Inflammatory macrophage treated with lipopolysaccharide for 4 hours (primary cell): ENCODE measurements at regions not wholly inside any gene's neighbourhood (a gene's known extent, or its start where the extent isn't known, plus 50 kb on each side); places are given as distances from the start of the nearest gene placed in this dataset.
"Not testable (repeated sequence)": the region's sequence is repeated elsewhere in the genome, so short reads cannot be mapped to it uniquely, and the experiment has no call there.

Source experiments
- DNase-seq: peaks from one replicate; pipeline ENCODE4 v3.0.0-alpha.2; 2020

DNA sequence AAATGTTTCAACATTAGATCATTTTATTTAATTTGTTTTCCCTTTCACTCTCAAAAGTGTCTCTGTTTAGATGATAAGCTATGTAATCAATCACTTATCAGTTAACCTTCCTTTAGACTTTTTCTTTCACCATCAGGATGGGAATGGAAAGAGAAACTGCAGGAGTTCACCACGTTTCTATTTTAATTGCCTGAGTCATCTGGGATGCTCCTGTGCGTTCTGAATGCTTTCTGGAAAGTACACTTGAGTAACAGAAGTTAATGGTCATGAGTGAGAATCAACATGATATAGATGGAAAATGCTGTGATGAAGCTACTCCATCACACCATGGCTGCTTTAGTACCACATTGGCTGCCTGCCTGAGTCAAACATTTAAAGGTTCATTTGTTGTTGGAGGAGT is 783.3 kb upstream of the CDH9 start:
- no peak for DNase-seq

- no peak for DNase-seq
These were observed 780.5 kb upstream of the CDH9 start for GRCh38 chr5:27818888-27819287.

- no peak for DNase-seq
These were observed 776.6 kb upstream of the CDH9 start for GRCh38 chr5:27814983-27815382.

DNA sequence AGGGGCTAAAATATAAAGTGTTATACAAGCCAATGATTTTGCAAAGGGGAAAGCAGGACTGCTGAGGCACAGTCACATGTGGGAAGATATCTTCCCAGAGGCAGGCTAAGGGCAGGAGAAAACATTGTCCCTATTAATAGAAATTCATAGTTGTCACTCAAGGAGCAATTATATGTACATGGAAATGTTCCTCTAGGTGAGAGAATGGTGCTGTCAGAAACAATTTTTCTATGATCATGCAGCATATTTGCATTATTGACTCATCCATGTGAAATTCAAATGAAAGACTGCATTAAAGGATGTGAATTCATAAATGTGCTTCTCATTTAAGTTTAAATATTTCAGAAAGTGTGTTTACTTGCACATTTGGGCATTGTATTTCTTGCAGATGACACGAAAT is 775.9 kb upstream of the CDH9 start:
- DNase-seq = no peak

DNA sequence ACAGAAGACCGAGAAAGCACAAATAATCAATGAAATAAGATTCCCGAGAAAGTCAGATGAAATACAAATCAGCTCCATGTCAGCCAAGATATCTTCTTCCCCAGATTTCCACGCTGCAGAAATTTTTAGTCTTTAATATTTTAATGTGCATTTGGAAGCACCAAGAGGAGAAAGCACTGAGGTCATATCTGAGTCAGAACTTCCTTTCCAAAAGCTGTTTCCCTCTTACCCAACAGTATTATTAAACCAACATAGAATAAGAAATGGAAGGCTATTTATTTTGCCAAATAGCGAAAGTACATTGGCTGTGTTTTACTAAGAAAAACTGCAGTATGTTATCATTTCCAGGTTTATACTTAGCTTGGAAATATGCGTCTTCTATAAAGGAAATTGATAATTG is 772.1 kb upstream of the CDH9 start:
- DNase-seq = no peak

DNA sequence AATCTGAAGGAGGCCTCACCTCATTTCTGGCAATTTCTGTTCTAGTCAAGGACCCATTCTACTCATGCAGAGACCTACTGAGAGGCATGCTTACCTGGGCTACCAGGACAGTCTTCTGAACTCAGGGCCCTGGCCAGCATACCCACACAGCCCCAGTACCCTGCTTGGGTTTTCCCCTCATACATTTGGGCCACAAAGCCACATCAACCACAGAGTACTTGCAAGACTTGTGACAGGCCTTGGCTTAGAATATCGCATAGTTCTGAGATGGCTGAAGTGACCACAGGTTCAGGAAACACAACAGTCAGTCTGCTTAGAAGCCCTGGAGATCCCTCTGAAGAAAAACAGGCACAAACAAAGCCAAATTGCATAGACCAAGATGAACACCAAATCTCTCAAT is 758.8 kb upstream of the CDH9 start:
- no peak for DNase-seq

DNA sequence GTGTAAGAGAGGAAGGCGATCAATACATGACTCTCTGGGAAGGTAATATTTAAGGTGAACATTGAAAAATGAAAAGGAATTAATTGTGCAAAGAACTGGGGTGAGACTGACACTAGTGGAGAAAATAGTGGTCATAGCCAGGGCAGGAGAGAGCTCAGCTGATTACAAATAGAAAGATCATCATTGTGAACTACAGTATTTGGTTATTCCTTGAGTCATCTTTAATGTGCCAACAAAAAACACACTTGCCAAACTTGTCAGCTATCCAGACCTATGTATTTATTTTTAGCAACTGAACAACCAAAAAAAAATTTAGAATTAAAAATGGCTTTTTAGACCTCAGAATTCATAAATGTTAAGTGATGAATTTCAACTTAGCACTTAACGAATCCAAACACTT is 749.8 kb upstream of the CDH9 start:
- DNase-seq = no peak

- no peak for DNase-seq
These were observed 745.9 kb upstream of the CDH9 start for GRCh38 chr5:27784317-27784716.

GRCh38 chr5:27778121-27778520 is 739.7 kb upstream of the CDH9 start:
- DNase-seq = no peak

GRCh38 chr5:27773636-27774035 is 735.2 kb upstream of the CDH9 start:
- DNase-seq = no peak

DNA sequence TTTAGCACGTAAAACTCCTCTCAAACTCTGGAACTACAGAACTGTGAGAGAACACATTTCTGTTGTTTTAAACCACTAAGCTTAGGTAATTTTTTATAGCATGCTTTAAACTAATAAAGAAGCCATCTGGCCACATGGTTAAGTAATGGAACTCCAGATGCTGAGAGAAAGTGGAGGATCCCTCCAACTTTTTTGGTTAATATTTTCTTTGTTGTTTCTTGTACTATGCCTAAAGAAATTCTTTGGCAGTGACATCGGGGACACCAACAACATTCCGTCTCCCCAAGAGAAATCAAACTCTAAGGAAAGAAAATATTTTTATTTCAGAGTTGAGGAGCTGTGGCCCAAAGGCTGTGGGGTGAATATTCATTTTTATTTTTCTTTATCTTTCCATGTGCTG is 734.8 kb upstream of the CDH9 start:
- DNase-seq = no peak

- no peak for DNase-seq
These were observed 731.5 kb upstream of the CDH9 start for GRCh38 chr5:27769748-27770402.

GRCh38 chr5:27748847-27749246 is 710.5 kb upstream of the CDH9 start:
- DNase-seq = no peak

GRCh38 chr5:27743383-27743979 is 705.1 kb upstream of the CDH9 start:
- DNase-seq = not testable (repeated sequence)

GRCh38 chr5:27742805-27743204 is 704.4 kb upstream of the CDH9 start:
- no peak for DNase-seq

DNA sequence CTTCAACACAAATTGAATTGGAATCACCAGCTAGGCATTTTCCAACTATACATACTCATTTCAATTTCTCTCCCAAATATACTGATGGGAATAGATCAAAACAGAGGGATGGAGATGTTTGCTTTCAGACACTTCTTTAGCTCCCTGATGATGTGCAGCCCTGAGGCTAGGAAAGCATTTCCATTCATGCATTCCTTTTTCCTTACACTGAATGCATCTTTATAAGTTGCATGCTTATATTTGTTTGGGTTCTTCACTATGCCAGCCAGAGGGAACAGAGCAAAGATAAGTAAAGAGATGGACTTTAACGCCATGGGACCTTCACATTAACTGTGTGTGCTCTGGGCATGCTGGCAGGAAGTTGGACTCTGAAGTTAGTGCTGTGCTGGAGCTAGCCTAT is 696.5 kb upstream of the CDH9 start:
- no peak for DNase-seq

GRCh38 chr5:27733237-27733636 is 694.9 kb upstream of the CDH9 start:
- DNase-seq = no peak

DNA sequence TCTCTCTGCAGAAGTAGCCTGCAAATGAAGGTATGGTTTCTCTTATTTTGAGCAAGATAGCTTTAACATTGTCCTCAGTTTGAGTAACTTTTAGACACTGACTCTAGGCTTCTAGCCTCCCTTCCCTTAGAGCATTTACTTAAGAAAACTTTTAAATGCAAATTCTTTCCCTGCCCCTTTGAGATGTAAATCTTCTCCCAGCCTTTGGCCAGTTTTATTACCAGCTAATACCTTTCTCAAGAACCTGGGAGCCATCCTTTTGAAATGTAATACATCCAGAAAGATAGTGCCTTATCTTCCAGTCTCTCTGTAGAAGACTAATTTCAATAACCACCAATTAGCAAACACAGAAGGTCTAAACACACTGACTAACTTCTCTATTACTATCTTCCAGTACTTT is 688.9 kb upstream of the CDH9 start:
- DNase-seq = no peak

GRCh38 chr5:27722337-27722736 is 684.0 kb upstream of the CDH9 start:
- no peak for DNase-seq

DNA sequence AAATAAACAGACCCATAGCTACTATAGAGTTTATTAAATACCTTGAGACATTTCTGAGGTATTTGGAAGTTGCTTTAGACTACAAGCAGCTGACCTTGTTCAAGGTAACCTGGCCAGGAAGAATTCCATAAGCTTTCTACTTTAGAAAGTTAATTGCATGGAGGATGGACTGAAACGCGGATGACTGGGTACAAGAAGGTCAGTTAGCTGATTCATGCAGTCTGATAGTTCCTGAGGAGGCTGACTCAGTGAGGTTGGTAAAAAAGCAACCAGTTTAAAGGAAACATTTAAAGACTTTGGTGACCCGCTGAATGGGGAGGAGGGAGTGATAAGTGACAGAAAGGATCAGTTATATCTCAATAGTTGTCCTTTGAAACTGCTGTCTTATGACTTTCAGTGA is 670.1 kb upstream of the CDH9 start:
- no peak for DNase-seq

DNA sequence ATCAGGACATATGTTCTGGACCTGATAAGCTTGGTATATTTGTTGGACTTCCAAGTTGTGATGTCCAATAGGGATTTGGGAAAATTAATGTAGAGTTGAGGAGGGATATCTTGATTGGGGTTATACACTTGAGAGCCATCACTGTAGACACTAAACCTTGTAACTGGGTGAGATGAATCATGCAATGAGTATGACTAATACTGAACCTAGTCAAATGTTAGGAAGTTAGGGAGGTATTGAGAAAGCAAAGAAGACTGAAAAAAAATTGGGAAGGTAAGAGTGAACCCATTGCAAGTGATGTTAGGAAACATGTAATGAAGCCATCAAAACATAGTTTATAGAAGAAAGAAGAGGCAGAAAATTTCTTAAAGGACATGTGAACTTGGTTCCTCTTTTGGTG is 668.4 kb upstream of the CDH9 start:
- no peak for DNase-seq

GRCh38 chr5:27705661-27706060 is 667.3 kb upstream of the CDH9 start:
- no peak for DNase-seq

DNA sequence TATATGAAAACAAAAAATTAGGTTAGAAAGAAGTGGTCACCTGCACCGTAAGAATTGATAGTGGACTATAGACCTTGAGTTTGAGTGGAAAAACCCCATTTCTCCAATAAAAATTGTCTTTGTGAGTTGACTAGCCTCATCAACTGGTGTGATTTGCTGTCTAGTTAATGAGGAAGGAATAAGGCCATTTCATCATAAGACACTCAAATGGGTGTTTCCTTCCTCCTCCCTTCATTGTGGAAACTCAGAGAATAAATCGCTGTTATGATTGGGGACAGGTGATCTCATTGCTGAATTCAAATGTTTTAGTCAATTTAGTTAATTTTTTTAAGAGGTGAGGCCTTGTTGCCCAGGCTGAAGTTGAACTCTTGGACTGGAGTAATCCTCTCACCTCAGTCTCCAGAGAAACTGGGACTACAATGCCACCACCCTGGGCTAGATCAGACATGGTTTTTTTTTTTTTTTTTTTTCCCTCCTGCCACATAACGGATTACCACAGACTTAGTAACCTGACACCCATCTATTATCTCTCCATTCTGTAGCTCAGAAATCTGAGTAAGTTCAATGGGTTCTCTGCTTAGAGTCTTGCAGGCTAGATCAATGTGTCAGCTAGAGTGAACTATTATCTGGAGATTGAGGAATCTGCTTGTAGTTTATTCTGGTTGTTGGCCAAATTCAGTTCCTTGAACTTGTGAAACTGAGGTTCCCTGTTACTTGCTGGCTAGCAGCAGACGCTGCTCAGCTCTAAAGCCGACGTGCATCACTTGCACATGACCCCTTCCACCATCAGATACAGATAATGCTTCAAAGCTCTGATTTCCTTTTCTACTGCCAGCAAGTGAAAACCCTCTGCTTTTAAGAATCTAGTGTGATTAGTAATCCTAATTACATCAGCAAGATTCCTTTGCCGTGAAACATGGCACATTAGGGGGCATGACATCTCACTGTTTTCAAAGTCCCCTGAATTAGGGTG is 663.8 kb upstream of the CDH9 start:
- DNase-seq = no peak

DNA sequence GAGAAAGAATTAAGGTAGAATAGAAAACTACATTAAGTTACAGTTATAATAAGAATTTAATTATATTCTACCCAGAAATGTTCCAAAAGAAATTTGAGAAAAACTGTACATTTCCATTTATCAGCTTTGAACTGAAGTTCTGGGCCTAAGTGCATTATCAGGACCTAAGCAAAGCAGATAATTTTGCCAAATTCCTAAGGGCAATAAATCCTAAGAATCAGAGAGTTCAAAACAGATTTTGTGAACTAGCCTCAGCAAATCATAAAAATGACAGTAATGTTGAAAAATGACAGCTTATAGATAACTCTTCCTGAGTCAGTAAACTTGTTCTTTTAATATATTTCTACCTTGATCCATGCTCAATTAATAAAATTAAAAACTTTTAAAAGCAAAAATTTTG is 662.1 kb upstream of the CDH9 start:
- DNase-seq = no peak
